K562 (cell line): ENCODE measurements at regions not wholly inside any gene's neighbourhood (a gene's known extent, or its start where the extent isn't known, plus 50 kb on each side); places are given as distances from the start of the nearest gene placed in this dataset.
"Not testable (repeated sequence)": the region's sequence is repeated elsewhere in the genome, so short reads cannot be mapped to it uniquely, and the experiment has no call there.

Source experiments
- CHD2 ChIP-seq: IDR thresholded peaks from 2 replicates; pipeline ENCODE4 v1.6.1; 2011; ENCODE audit warnings: low read depth, low read length
- ETS1 ChIP-seq: conservative IDR thresholded peaks from 2 replicates; pipeline ENCODE4 v1.6.1; 2011; ENCODE audit warnings: low read depth, mild to moderate bottlenecking, low read length; ENCODE audit not compliant: control insufficient read depth
- FOXA1 ChIP-seq: fragments of 450-650 bp; IDR thresholded peaks from 2 replicates; pipeline ENCODE4 v1.6.1; 2016; ENCODE audit warnings: mild to moderate bottlenecking, borderline replicate concordance
- NFATC3 ChIP-seq: fragments of 450-650 bp; IDR thresholded peaks from 2 replicates; pipeline ENCODE4 v1.6.1; 2017; ENCODE audit warnings: mild to moderate bottlenecking
- NFRKB ChIP-seq: fragments of 450-650 bp; IDR thresholded peaks from 2 replicates; pipeline ENCODE4 v1.6.1; 2016; ENCODE audit warnings: low read depth
- SNAPC5 ChIP-seq: fragments of 250-450 bp; sonication (Bioruptor Pico); IDR thresholded peaks from 2 replicates; pipeline ENCODE4 v1.8.0; 2021; ENCODE audit warnings: moderate library complexity, mild to moderate bottlenecking, inconsistent platforms
- TEAD4 ChIP-seq, 2 experiments: sonication (generic) in 1 of 2; formaldehyde crosslinking in 1 of 2; IDR thresholded peaks; 2 replicates each; pipeline versions ENCODE4 v1.6.1 to v1.8.0; 2012 to 2022; ENCODE audit warnings: borderline replicate concordance in 1 of 2, inconsistent platforms in 1 of 2, low read length in 1 of 2, mild to moderate bottlenecking in 1 of 2, missing genetic modification reagents in 1 of 2
- ZNF384 ChIP-seq: IDR thresholded peaks from 2 replicates; pipeline ENCODE4 v1.6.1; 2012; ENCODE audit warnings: low read depth, low read length, improper control_type of control experiment
- ZNF408 ChIP-seq: fragments of 250-450 bp; sonication (Bioruptor Pico); IDR thresholded peaks from 2 replicates; pipeline ENCODE4 v1.4.0; 2020; ENCODE audit warnings: low read depth, mild to moderate bottlenecking, moderate library complexity
- ZNF431 ChIP-seq: sonication (generic); formaldehyde crosslinking; IDR thresholded peaks from 2 replicates; pipeline ENCODE4 v1.8.0; 2022; ENCODE audit warnings: mild to moderate bottlenecking, missing genetic modification reagents
- TF ChIP-seq, protein P1 (sequence below): sonication (generic); formaldehyde crosslinking; IDR thresholded peaks from 2 replicates; pipeline ENCODE4 v1.9.0; 2022; ENCODE audit warnings: mild to moderate bottlenecking, missing genetic modification reagents
- TF ChIP-seq, protein P2 (sequence below), 3 experiments: IDR thresholded peaks in 2 of 3; conservative IDR thresholded peaks in 1 of 3; 2 replicates each; pipeline ENCODE4 v1.5.1; 2011 to 2012; ENCODE audit warnings: low read length in 3 of 3, mild to moderate bottlenecking in 3 of 3, control low read depth in 2 of 3, improper control_type of control experiment in 1 of 3, inconsistent platforms in 1 of 3, low read depth in 1 of 3, mixed read lengths in 1 of 3, moderate library complexity in 1 of 3; ENCODE audit not compliant: insufficient read depth in 2 of 3
- TF ChIP-seq, protein P3 (sequence below): fragments of 250-450 bp; sonication (Bioruptor Pico); IDR thresholded peaks from 2 replicates; pipeline ENCODE4 v1.4.0; 2020
- TF ChIP-seq, protein P4 (sequence below): fragments of 450-650 bp; IDR thresholded peaks from 2 replicates; pipeline ENCODE4 v1.6.1; 2017; ENCODE audit warnings: antibody characterized with exemption, mild to moderate bottlenecking

DNA sequence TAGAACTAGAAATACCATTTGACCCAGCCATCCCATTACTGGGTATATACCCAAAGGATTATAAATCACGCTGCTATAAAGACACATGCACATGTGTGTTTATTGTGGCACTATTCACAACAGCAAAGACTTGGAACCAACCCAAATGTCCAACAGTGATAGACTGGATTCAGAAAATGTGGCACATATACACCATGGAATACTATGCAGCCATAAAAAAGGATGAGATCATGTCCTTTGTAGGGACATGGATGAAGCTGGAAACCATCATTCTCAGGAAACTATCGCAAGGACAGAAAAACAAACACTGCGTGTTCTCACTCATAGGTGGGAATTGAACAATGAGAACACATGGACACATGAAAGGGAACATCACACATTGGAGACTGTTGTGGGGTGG lies 154.5 kb upstream of the INTU start:
- TF ChIP-seq NFATC3; TEAD4 (IDR thresholded peaks at IDR 0.05; ENCODE audit: low read length); TEAD4 (CRISPR knock-in tag; IDR thresholded peaks at IDR 0.05; ENCODE audit: borderline replicate concordance); CHD2; SNAPC5 (CRISPR knock-in tag); NFRKB; ETS1; ZNF431 (CRISPR knock-in tag); ZNF408 (CRISPR knock-in tag); ZNF384; FOXA1: not testable (repeated sequence)
- TF ChIP-seq, protein P1, sequence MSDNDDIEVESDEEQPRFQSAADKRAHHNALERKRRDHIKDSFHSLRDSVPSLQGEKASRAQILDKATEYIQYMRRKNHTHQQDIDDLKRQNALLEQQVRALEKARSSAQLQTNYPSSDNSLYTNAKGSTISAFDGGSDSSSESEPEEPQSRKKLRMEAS (CRISPR knock-in tag) = not testable (repeated sequence)
- TF ChIP-seq, protein P2, sequence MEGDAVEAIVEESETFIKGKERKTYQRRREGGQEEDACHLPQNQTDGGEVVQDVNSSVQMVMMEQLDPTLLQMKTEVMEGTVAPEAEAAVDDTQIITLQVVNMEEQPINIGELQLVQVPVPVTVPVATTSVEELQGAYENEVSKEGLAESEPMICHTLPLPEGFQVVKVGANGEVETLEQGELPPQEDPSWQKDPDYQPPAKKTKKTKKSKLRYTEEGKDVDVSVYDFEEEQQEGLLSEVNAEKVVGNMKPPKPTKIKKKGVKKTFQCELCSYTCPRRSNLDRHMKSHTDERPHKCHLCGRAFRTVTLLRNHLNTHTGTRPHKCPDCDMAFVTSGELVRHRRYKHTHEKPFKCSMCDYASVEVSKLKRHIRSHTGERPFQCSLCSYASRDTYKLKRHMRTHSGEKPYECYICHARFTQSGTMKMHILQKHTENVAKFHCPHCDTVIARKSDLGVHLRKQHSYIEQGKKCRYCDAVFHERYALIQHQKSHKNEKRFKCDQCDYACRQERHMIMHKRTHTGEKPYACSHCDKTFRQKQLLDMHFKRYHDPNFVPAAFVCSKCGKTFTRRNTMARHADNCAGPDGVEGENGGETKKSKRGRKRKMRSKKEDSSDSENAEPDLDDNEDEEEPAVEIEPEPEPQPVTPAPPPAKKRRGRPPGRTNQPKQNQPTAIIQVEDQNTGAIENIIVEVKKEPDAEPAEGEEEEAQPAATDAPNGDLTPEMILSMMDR (IDR thresholded peaks at IDR 0.05 in 2 of 3, conservative IDR thresholded peaks at IDR 0.05 in 1 of 3; ENCODE audit: insufficient read depth in 2 of 3, low read depth in 1 of 3, low read length in 3 of 3) = not testable (repeated sequence)
- TF ChIP-seq, protein P3, sequence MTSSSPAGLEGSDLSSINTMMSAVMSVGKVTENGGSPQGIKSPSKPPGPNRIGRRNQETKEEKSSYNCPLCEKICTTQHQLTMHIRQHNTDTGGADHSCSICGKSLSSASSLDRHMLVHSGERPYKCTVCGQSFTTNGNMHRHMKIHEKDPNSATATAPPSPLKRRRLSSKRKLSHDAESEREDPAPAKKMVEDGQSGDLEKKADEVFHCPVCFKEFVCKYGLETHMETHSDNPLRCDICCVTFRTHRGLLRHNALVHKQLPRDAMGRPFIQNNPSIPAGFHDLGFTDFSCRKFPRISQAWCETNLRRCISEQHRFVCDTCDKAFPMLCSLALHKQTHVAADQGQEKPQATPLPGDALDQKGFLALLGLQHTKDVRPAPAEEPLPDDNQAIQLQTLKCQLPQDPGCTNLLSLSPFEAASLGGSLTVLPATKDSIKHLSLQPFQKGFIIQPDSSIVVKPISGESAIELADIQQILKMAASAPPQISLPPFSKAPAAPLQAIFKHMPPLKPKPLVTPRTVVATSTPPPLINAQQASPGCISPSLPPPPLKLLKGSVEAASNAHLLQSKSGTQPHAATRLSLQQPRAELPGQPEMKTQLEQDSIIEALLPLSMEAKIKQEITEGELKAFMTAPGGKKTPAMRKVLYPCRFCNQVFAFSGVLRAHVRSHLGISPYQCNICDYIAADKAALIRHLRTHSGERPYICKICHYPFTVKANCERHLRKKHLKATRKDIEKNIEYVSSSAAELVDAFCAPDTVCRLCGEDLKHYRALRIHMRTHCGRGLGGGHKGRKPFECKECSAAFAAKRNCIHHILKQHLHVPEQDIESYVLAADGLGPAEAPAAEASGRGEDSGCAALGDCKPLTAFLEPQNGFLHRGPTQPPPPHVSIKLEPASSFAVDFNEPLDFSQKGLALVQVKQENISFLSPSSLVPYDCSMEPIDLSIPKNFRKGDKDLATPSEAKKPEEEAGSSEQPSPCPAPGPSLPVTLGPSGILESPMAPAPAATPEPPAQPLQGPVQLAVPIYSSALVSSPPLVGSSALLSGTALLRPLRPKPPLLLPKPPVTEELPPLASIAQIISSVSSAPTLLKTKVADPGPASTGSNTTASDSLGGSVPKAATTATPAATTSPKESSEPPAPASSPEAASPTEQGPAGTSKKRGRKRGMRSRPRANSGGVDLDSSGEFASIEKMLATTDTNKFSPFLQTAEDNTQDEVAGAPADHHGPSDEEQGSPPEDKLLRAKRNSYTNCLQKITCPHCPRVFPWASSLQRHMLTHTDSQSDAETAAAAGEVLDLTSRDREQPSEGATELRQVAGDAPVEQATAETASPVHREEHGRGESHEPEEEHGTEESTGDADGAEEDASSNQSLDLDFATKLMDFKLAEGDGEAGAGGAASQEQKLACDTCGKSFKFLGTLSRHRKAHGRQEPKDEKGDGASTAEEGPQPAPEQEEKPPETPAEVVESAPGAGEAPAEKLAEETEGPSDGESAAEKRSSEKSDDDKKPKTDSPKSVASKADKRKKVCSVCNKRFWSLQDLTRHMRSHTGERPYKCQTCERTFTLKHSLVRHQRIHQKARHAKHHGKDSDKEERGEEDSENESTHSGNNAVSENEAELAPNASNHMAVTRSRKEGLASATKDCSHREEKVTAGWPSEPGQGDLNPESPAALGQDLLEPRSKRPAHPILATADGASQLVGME (CRISPR knock-in tag) = not testable (repeated sequence)
- TF ChIP-seq, protein P4, sequence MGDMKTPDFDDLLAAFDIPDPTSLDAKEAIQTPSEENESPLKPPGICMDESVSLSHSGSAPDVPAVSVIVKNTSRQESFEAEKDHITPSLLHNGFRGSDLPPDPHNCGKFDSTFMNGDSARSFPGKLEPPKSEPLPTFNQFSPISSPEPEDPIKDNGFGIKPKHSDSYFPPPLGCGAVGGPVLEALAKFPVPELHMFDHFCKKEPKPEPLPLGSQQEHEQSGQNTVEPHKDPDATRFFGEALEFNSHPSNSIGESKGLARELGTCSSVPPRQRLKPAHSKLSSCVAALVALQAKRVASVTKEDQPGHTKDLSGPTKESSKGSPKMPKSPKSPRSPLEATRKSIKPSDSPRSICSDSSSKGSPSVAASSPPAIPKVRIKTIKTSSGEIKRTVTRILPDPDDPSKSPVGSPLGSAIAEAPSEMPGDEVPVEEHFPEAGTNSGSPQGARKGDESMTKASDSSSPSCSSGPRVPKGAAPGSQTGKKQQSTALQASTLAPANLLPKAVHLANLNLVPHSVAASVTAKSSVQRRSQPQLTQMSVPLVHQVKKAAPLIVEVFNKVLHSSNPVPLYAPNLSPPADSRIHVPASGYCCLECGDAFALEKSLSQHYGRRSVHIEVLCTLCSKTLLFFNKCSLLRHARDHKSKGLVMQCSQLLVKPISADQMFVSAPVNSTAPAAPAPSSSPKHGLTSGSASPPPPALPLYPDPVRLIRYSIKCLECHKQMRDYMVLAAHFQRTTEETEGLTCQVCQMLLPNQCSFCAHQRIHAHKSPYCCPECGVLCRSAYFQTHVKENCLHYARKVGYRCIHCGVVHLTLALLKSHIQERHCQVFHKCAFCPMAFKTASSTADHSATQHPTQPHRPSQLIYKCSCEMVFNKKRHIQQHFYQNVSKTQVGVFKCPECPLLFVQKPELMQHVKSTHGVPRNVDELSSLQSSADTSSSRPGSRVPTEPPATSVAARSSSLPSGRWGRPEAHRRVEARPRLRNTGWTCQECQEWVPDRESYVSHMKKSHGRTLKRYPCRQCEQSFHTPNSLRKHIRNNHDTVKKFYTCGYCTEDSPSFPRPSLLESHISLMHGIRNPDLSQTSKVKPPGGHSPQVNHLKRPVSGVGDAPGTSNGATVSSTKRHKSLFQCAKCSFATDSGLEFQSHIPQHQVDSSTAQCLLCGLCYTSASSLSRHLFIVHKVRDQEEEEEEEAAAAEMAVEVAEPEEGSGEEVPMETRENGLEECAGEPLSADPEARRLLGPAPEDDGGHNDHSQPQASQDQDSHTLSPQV = not testable (repeated sequence)
